OCI-LY3 (cell line): ENCODE measurements at regions not wholly inside any gene's neighbourhood (a gene's known extent, or its start where the extent isn't known, plus 50 kb on each side); places are given as distances from the start of the nearest gene placed in this dataset.
"Not testable (repeated sequence)": the region's sequence is repeated elsewhere in the genome, so short reads cannot be mapped to it uniquely, and the experiment has no call there.

Source experiments
- H2AFZ ChIP-seq: fragments of 200-600, 300-600 bp; shearing (Covaris generic); 2 replicates; pipeline ENCODE4 v1.6.0; 2014; ENCODE audit warnings: antibody characterized with exemption, low read depth, low read length
- H3K27ac ChIP-seq: fragments of 200-600, 300-600 bp; sonication (generic); 2 replicates; pipeline ENCODE4 v1.5.1; 2014; ENCODE audit warnings: mild to moderate bottlenecking, low read length, moderate library complexity, mixed read lengths
- H3K27me3 ChIP-seq: fragments of 200-600, 300-600 bp; sonication (generic); 2 replicates; pipeline ENCODE4 v1.6.1; 2014; ENCODE audit warnings: low read depth, low read length, mixed read lengths
- H3K36me3 ChIP-seq: fragments of 200-600, 300-600 bp; sonication (generic); replicated peaks from 2 replicates; pipeline ENCODE3; 2014; ENCODE audit warnings: low read depth, low read length, mixed read lengths
- H3K4me1 ChIP-seq: fragments of 300-600, 200-600 bp; sonication (generic); 2 replicates; pipeline ENCODE4 v1.6.1; 2014; ENCODE audit warnings: low read length, mixed read lengths
- H3K4me2 ChIP-seq: fragments of 200-600, 300-600 bp; sonication (generic); 2 replicates; pipeline ENCODE4 v1.6.1; 2014; ENCODE audit warnings: low read length, mixed read lengths
- H3K4me3 ChIP-seq: fragments of 300-600, 200-600 bp; sonication (generic); 2 replicates; pipeline ENCODE4 v1.5.1; 2014; ENCODE audit warnings: antibody characterized with exemption, mild to moderate bottlenecking, low read length, moderate library complexity
- H3K79me2 ChIP-seq: fragments of 300-600, 200-600 bp; shearing (Covaris generic); 2 replicates; pipeline ENCODE4 v1.6.1; 2014; ENCODE audit warnings: mild to moderate bottlenecking, low read length, mixed read lengths
- H3K9ac ChIP-seq: fragments of 300-600, 200-600 bp; shearing (Covaris generic); 2 replicates; pipeline ENCODE4 v1.6.0; 2014; ENCODE audit warnings: mild to moderate bottlenecking, low read length, moderate library complexity
- H3K9me3 ChIP-seq: fragments of 200-600, 300-600 bp; shearing (Covaris generic); 2 replicates; pipeline ENCODE4 v1.6.1; 2014; ENCODE audit warnings: low read length, mixed read lengths; ENCODE audit not compliant: insufficient read depth
- H4K20me1 ChIP-seq: fragments of 200-600, 300-600 bp; sonication (generic); 2 replicates; pipeline ENCODE4 v1.6.1; 2016; ENCODE audit warnings: low read length, mixed read lengths; ENCODE audit not compliant: insufficient read depth
- EZH2phosphoT487 ChIP-seq: fragments of 200-600 bp; shearing (Covaris generic); IDR thresholded peaks from 2 replicates; pipeline ENCODE4 v1.6.1; 2018; ENCODE audit warnings: antibody characterized with exemption, mixed run types, low read depth
- TF ChIP-seq, protein P1 (sequence below): fragments of 200-600, 300-600 bp; sonication (generic); IDR thresholded peaks from 2 replicates; pipeline ENCODE4 v1.5.1; 2014; ENCODE audit warnings: antibody characterized with exemption, low read length, low read depth

DNA sequence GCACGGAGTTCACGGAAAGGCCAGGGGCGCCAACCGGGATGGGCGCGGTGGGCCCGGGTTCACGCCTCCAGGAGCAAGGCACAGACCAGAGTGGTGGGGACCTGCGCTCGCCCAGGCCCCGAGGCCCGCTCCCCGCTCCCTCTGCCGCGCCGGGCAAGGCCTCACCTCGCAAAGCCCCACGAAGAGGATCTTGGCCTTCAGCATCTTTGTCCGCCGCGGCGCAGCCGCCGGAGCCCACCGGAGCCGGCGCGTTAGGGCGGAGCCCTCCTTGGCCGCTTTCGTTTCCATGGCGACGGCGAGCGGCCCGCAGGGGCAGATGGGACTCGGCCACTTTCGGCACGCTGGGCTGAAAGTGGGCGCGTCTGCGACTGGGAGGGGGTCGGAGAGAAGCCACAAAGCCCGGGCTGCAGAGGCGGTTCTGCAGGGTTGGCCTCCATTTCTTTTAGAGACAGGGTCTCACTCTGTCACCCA is 944.4 kb upstream of the ZNF722 start:
- TF ChIP-seq, protein P1, sequence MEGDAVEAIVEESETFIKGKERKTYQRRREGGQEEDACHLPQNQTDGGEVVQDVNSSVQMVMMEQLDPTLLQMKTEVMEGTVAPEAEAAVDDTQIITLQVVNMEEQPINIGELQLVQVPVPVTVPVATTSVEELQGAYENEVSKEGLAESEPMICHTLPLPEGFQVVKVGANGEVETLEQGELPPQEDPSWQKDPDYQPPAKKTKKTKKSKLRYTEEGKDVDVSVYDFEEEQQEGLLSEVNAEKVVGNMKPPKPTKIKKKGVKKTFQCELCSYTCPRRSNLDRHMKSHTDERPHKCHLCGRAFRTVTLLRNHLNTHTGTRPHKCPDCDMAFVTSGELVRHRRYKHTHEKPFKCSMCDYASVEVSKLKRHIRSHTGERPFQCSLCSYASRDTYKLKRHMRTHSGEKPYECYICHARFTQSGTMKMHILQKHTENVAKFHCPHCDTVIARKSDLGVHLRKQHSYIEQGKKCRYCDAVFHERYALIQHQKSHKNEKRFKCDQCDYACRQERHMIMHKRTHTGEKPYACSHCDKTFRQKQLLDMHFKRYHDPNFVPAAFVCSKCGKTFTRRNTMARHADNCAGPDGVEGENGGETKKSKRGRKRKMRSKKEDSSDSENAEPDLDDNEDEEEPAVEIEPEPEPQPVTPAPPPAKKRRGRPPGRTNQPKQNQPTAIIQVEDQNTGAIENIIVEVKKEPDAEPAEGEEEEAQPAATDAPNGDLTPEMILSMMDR, result no peak
- no peak for TF ChIP-seq EZH2phosphoT487
- H4K20me1 ChIP-seq, result no peaks in the 10 kb centered on the region
- no peaks in the 10 kb centered on the region for H3K27me3 ChIP-seq
- no peaks in the 10 kb centered on the region for H3K9me3 ChIP-seq
- H3K79me2 ChIP-seq, result no peaks in the 10 kb centered on the region
- no peak overlapping the region for H3K4me3 ChIP-seq
- no peaks in the 10 kb centered on the region for H3K4me1 ChIP-seq
- H3K27ac ChIP-seq, result no peak overlapping the region
- no peaks in the 10 kb centered on the region for H3K36me3 ChIP-seq
- no peak overlapping the region for H3K9ac ChIP-seq
- H3K4me2 ChIP-seq, result no peak overlapping the region
- H2AFZ ChIP-seq, result no peak overlapping the region

DNA sequence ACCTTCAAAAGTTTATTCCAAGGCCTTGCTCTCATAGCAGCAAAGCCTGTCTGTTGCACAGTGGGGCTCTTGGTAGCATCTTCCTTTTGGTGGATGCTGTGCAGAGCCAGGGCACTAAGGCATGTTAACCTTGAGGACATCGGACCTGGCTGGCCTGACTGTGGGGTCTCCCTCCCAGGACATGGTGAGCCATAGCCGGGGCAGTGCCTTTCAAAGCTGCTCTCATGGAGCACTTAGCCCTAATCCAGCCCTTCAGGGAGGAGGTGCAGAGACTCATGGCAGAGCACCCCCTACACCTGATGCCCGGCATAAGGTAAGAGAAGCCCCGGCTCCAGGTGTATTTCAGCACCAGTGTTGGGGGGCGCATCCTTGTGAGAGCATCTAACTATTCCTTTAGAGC is 941.4 kb upstream of the ZNF722 start:
- no peaks in the 10 kb centered on the region for H3K4me1 ChIP-seq
- no peak for TF ChIP-seq EZH2phosphoT487
- TF ChIP-seq, protein P1, result no peak
- H3K9me3 ChIP-seq, result no peaks in the 10 kb centered on the region

DNA sequence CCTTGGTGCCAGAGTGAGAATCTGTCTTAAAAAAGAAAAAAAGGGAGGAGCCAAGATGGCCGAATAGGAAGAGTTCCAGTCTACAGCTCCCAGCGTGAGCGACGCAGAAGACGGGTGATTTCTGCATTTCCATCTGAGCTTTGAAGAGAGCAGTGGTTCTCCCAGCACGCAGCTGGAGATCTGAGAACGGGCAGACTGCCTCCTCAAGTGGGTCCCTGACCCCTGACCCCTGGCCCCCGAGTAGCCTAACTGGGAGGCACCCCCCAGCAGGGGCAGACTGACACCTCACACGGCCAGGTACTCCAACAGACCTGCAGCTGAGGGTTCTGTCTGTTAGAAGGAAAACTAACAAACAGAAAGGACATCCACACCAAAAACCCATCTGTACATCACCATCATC is 937.9 kb upstream of the ZNF722 start:
- H3K4me3 ChIP-seq, H4K20me1 ChIP-seq, H3K4me1 ChIP-seq, H2AFZ ChIP-seq, H3K36me3 ChIP-seq, H3K27ac ChIP-seq, H3K4me2 ChIP-seq, H3K79me2 ChIP-seq, H3K27me3 ChIP-seq, H3K9me3 ChIP-seq, H3K9ac ChIP-seq: not testable (repeated sequence)

More for the DNA sequence above, 941.4 kb upstream of the ZNF722 start:
- Histone ChIP-seq H3K4me3 (no peak overlapping the region), H4K20me1 (no peaks in the 10 kb centered on the region), H3K27ac (no peak overlapping the region), H3K79me2 (no peaks in the 10 kb centered on the region), H3K27me3 (no peaks in the 10 kb centered on the region), H3K36me3 (no peaks in the 10 kb centered on the region), H2AFZ (no peak overlapping the region), H3K4me2 (no peak overlapping the region), H3K9ac (no peak overlapping the region)

DNA sequence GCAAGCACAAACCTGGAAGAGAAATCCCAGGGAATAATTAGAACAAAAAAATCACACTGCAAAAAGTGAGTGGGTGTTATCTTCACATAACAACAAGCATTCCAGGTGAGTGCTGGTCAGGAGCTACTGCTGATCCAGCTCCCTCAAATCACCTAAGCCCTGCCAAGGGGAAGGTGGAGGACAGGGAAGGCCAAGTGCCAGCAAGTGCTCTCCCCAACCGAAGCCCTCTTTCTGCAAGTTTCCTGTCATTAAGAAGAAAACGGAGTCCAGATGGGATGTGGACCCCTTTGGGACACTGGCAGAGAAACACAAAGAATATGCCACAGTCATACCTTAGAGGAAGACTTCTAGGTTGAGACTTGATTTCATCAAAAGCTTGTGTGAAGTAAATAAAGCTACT is 933.0 kb upstream of the ZNF722 start:
- H4K20me1 ChIP-seq, result no peaks in the 10 kb centered on the region
- H3K79me2 ChIP-seq, result no peaks in the 10 kb centered on the region
- H3K36me3 ChIP-seq, result no peaks in the 10 kb centered on the region
- no peak overlapping the region for H3K4me3 ChIP-seq
- H3K27ac ChIP-seq, result no peak overlapping the region
- no peak overlapping the region for H2AFZ ChIP-seq
- no peaks in the 10 kb centered on the region for H3K4me1 ChIP-seq
- H3K27me3 ChIP-seq, result no peaks in the 10 kb centered on the region
- TF ChIP-seq, protein P1, result no peak
- no peak for TF ChIP-seq EZH2phosphoT487
- no peak overlapping the region for H3K9ac ChIP-seq
- H3K4me2 ChIP-seq, result no peak overlapping the region
- H3K9me3 ChIP-seq, result no peaks in the 10 kb centered on the region

DNA sequence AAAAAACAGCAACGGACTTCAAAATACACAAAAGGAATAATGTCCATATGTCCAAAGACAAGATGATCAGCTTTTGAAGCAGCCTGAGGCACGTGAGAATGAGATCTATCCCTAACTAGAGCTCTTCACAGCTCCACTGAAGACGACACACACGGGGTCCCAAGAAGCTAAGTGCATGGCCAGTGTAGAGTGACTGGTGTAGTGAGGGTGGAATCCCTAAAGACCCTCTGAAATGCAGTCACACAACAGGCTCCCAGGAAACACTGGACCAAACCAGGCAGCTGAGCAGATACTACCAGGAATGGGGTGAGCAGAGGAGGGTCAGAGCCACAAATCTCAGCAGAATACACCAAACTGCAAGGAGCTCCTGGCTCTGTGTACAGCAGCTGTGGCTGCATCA is 932.4 kb upstream of the ZNF722 start:
- not testable (repeated sequence) for H3K9ac ChIP-seq, H3K4me1 ChIP-seq

More for the DNA sequence above, 932.4 kb upstream of the ZNF722 start:
- not testable (repeated sequence) for H2AFZ ChIP-seq, H3K27ac ChIP-seq, H4K20me1 ChIP-seq, H3K79me2 ChIP-seq, H3K4me2 ChIP-seq, H3K36me3 ChIP-seq, H3K4me3 ChIP-seq, H3K9me3 ChIP-seq, H3K27me3 ChIP-seq
